OCI-LY7 (cell line): ENCODE measurements at regions not wholly inside any gene's neighbourhood (a gene's known extent, or its start where the extent isn't known, plus 50 kb on each side); places are given as distances from the start of the nearest gene placed in this dataset.

ENCODE experiments used
- CTCF ChIP-seq: fragments of 200-600 bp; sonication (generic); conservative IDR thresholded peaks from 2 replicates; pipeline ENCODE4 v1.5.1; 2014; ENCODE audit warnings: mild to moderate bottlenecking, antibody characterized with exemption, low read length, moderate library complexity, mixed read lengths
- EZH2phosphoT487 ChIP-seq: fragments of 200-600 bp; sonication (generic); IDR thresholded peaks from 2 replicates; pipeline ENCODE4 v1.6.1; 2018; ENCODE audit warnings: low read depth, borderline replicate concordance, mild to moderate bottlenecking, mixed run types, antibody characterized with exemption, low read length, moderate library complexity, mixed read lengths

GRCh38 chr11:134556186-134556585 is 144.1 kb upstream of the B3GAT1 start:
- TF ChIP-seq CTCF, result no peak
- TF ChIP-seq EZH2phosphoT487, result no peak
